Lower leg skin (tissue), 3 donors: ENCODE measurements at regions not wholly inside any gene's neighbourhood (a gene's known extent, or its start where the extent isn't known, plus 50 kb on each side); places are given as distances from the start of the nearest gene placed in this dataset.

Experiments used
- POLR2A ChIP-seq, 2 donors: fragments of 450-650 bp; IDR thresholded peaks; one replicate each; pipeline ENCODE4 v1.6.1; 2016 to 2017; ENCODE audit warnings: antibody characterized with exemption in 2 of 2, mild to moderate bottlenecking in 1 of 2, moderate library complexity in 1 of 2
- TF ChIP-seq, protein P1 (sequence below), 3 donors: fragments of 450-650 bp; IDR thresholded peaks; one replicate each; pipeline ENCODE4 v1.5.1; 2016; ENCODE audit warnings: antibody characterized with exemption in 3 of 3, mild to moderate bottlenecking in 3 of 3, moderate library complexity in 2 of 3

DNA sequence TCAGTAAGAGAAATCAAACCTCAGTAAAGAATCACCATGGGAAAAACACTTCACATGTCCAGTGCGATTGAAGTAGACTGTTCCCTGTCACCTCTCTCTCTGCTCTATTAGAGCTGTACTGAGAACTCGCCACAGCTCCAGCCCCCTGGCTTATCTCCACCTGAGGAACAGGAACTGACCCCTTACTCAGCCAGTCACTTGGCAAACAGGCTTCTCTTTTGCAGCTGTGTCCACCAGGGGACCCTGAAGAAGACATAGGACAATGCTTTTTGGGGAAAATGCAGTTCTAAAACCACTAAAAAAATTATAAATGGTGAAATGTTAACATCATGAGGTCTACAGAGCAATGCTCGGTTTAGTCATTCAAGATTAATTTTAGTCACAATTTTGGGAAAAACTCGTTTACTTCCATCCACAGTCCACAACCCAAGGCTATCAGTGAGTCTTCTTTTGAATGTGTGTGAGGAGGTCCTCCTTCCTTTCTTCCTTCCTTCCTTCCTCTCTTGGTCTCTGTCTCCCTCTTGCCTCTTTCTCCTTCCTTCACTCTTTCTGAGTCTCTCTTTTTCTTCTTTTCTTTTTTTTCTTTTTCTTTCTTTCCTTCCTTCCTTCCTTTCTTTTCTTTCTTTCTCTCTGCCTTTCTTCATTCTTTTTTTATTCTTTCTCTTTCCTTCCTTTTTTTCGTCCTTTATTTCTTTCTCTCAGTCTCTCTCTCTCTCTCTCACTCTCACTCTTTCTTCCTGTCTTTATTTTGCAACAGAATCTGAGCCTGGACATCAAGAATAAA is 1189.5 kb upstream of the TMEM132C start:
- TF ChIP-seq, protein P1, sequence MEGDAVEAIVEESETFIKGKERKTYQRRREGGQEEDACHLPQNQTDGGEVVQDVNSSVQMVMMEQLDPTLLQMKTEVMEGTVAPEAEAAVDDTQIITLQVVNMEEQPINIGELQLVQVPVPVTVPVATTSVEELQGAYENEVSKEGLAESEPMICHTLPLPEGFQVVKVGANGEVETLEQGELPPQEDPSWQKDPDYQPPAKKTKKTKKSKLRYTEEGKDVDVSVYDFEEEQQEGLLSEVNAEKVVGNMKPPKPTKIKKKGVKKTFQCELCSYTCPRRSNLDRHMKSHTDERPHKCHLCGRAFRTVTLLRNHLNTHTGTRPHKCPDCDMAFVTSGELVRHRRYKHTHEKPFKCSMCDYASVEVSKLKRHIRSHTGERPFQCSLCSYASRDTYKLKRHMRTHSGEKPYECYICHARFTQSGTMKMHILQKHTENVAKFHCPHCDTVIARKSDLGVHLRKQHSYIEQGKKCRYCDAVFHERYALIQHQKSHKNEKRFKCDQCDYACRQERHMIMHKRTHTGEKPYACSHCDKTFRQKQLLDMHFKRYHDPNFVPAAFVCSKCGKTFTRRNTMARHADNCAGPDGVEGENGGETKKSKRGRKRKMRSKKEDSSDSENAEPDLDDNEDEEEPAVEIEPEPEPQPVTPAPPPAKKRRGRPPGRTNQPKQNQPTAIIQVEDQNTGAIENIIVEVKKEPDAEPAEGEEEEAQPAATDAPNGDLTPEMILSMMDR (IDR thresholded peaks at IDR 0.05) = no peak
- TF ChIP-seq POLR2A (IDR thresholded peaks at IDR 0.05) = no peak
